SK-N-SH treated with all-trans-retinoic acid at 6 μM for 48 hours (cell line): ENCODE measurements at regions not wholly inside any gene's neighbourhood (a gene's known extent, or its start where the extent isn't known, plus 50 kb on each side); places are given as distances from the start of the nearest gene placed in this dataset.

Experiments
- ATAC-seq: fragments of 200-7000 bp; cut with Tn5 transposase; 3 replicates; pipeline ENCODE4 v1.9.1; 2020; ENCODE audit warnings: mild to moderate bottlenecking, moderate library complexity
- ARNTL ChIP-seq: fragments of 450-650 bp; formaldehyde crosslinking; IDR thresholded peaks from 2 replicates; pipeline ENCODE4 v1.5.0; 2020; ENCODE audit warnings: low read depth, mild to moderate bottlenecking, moderate library complexity, borderline replicate concordance
- BACH2 ChIP-seq: fragments of 250-450 bp; sonication (Bioruptor Pico); IDR thresholded peaks from 2 replicates; pipeline ENCODE4 v1.9.0; 2021; ENCODE audit warnings: mild to moderate bottlenecking, borderline replicate concordance
- CSDC2 ChIP-seq: fragments of 250-450 bp; sonication (Bioruptor Pico); IDR thresholded peaks from 2 replicates; pipeline ENCODE4 v1.5.0; 2020; ENCODE audit warnings: mild to moderate bottlenecking, moderate library complexity
- CSRNP3 ChIP-seq: fragments of 250-450 bp; sonication (Bioruptor Pico); IDR thresholded peaks from 2 replicates; pipeline ENCODE4 v1.5.1; 2021; ENCODE audit warnings: mild to moderate bottlenecking, moderate library complexity
- ESRRG ChIP-seq: fragments of 250-450 bp; sonication (Bioruptor Pico); IDR thresholded peaks from 2 replicates; pipeline ENCODE4 v1.6.1; 2021; ENCODE audit warnings: mild to moderate bottlenecking
- ISL1 ChIP-seq: fragments of 250-450 bp; sonication (Bioruptor Pico); IDR thresholded peaks from 2 replicates; pipeline ENCODE4 v2.1.2; 2022; ENCODE audit warnings: mild to moderate bottlenecking, moderate library complexity
- OSR1 ChIP-seq: fragments of 250-450 bp; sonication (Bioruptor Pico); IDR thresholded peaks from 2 replicates; pipeline ENCODE4 v1.8.0; 2022; ENCODE audit warnings: moderate library complexity, mild to moderate bottlenecking, inconsistent platforms
- PATZ1 ChIP-seq: fragments of 250-450 bp; sonication (Bioruptor Pico); IDR thresholded peaks from 2 replicates; pipeline ENCODE4 v1.8.0; 2020; ENCODE audit warnings: mild to moderate bottlenecking, moderate library complexity, borderline replicate concordance
- POU6F1 ChIP-seq: fragments of 250-450 bp; sonication (Bioruptor Pico); IDR thresholded peaks from 2 replicates; pipeline ENCODE4 v1.8.0; 2021; ENCODE audit warnings: low read depth, mild to moderate bottlenecking, moderate library complexity, borderline replicate concordance
- PPARA ChIP-seq: fragments of 250-450 bp; sonication (Bioruptor Pico); IDR thresholded peaks from 2 replicates; pipeline ENCODE4 v1.5.0; 2020; ENCODE audit warnings: mild to moderate bottlenecking, borderline replicate concordance
- RARB ChIP-seq: fragments of 250-450 bp; sonication (Bioruptor Pico); IDR thresholded peaks from 2 replicates; pipeline ENCODE4 v1.8.0; 2021; ENCODE audit warnings: mild to moderate bottlenecking, moderate library complexity
- SNAI2 ChIP-seq: fragments of 250-450 bp; sonication (Bioruptor Pico); IDR thresholded peaks from 2 replicates; pipeline ENCODE4 v1.5.0; 2020; ENCODE audit warnings: mild to moderate bottlenecking, moderate library complexity
- TCF4 ChIP-seq: fragments of 250-450 bp; sonication (Bioruptor Pico); IDR thresholded peaks from 2 replicates; pipeline ENCODE4 v1.8.0; 2021; ENCODE audit warnings: mild to moderate bottlenecking, moderate library complexity, borderline replicate concordance
- TSHZ2 ChIP-seq: fragments of 250-450 bp; sonication (Bioruptor Pico); IDR thresholded peaks from 2 replicates; pipeline ENCODE4 v1.5.0; 2020; ENCODE audit warnings: mild to moderate bottlenecking, moderate library complexity
- ZC3H10 ChIP-seq: fragments of 250-450 bp; sonication (Bioruptor Pico); IDR thresholded peaks from 2 replicates; pipeline ENCODE4 v1.5.1; 2021; ENCODE audit warnings: mild to moderate bottlenecking, moderate library complexity
- ZFP3 ChIP-seq: fragments of 250-450 bp; sonication (Bioruptor Pico); IDR thresholded peaks from 2 replicates; pipeline ENCODE4 v1.5.0; 2020; ENCODE audit warnings: mild to moderate bottlenecking, moderate library complexity
- ZFP30 ChIP-seq: fragments of 450-650 bp; formaldehyde crosslinking; IDR thresholded peaks from 2 replicates; pipeline ENCODE4 v1.5.0; 2022; ENCODE audit warnings: mild to moderate bottlenecking, moderate library complexity
- ZNF565 ChIP-seq: fragments of 450-650 bp; formaldehyde crosslinking; conservative IDR thresholded peaks from 2 replicates; pipeline ENCODE4 v1.5.0; 2020; ENCODE audit warnings: low read depth, mild to moderate bottlenecking, moderate library complexity
- ZNF70 ChIP-seq: fragments of 450-650 bp; formaldehyde crosslinking; IDR thresholded peaks from 2 replicates; pipeline ENCODE4 v1.5.0; 2020; ENCODE audit warnings: mild to moderate bottlenecking, moderate library complexity
- ZNF8 ChIP-seq: fragments of 450-650 bp; formaldehyde crosslinking; IDR thresholded peaks from 2 replicates; pipeline ENCODE4 v1.5.0; 2020; ENCODE audit warnings: mild to moderate bottlenecking, moderate library complexity

- no peak for ATAC-seq
- TF ChIP-seq BACH2 (CRISPR knock-in tag) (no peak), POU6F1 (CRISPR knock-in tag) (no peak), ZNF565 (CRISPR knock-in tag) (no peak), TCF4 (CRISPR knock-in tag) (no peak), SNAI2 (CRISPR knock-in tag) (no peak), ARNTL (CRISPR knock-in tag) (no peak), ZFP3 (CRISPR knock-in tag) (no peak), ZC3H10 (CRISPR knock-in tag) (no peak), ZNF70 (CRISPR knock-in tag) (no peak), OSR1 (CRISPR knock-in tag) (no peak), CSDC2 (CRISPR knock-in tag) (no peak), RARB (CRISPR knock-in tag) (no peak), ISL1 (no peak), ZFP30 (CRISPR knock-in tag) (no peak), ESRRG (CRISPR knock-in tag) (no peak), PPARA (CRISPR knock-in tag) (no peak), CSRNP3 (CRISPR knock-in tag) (no peak)
Observed at GRCh38 chr20:39893003-39893685, 795.9 kb downstream of the MAFB start.

GRCh38 chr20:39890697-39891096, 798.3 kb downstream of the MAFB start:
- no peak for TF ChIP-seq ARNTL (CRISPR knock-in tag)
- TF ChIP-seq RARB (CRISPR knock-in tag), result no peak
- no peak for TF ChIP-seq PPARA (CRISPR knock-in tag)
- TF ChIP-seq ZFP3 (CRISPR knock-in tag), result no peak
- TF ChIP-seq TSHZ2 (CRISPR knock-in tag), result no peak
- TF ChIP-seq PATZ1 (CRISPR knock-in tag), result no peak
- TF ChIP-seq, all 23 proteins: peak for 0
- ATAC-seq, result no peak

- no peak for ATAC-seq
- TF ChIP-seq BACH2 (CRISPR knock-in tag) (no peak), SNAI2 (CRISPR knock-in tag) (no peak), ESRRG (CRISPR knock-in tag) (no peak), TCF4 (CRISPR knock-in tag) (no peak), OSR1 (CRISPR knock-in tag) (no peak), ZC3H10 (CRISPR knock-in tag) (no peak), ZNF8 (CRISPR knock-in tag) (no peak), PATZ1 (CRISPR knock-in tag) (no peak), ZFP30 (CRISPR knock-in tag) (no peak), POU6F1 (CRISPR knock-in tag) (no peak), CSRNP3 (CRISPR knock-in tag) (no peak)
Observed at GRCh38 chr20:39888310-39888709, 800.7 kb downstream of the MAFB start.
